Liver (tissue), 3 donors: ENCODE measurements at regions not wholly inside any gene's neighbourhood (a gene's known extent, or its start where the extent isn't known, plus 50 kb on each side); places are given as distances from the start of the nearest gene placed in this dataset.

ENCODE experiments used
- HNF4G ChIP-seq: IDR thresholded peaks from 2 replicates; pipeline ENCODE4 v1.6.1; 2016; ENCODE audit warnings: antibody characterized with exemption
- MAX ChIP-seq: IDR thresholded peaks from 2 replicates; pipeline ENCODE4 v1.6.1; 2016; ENCODE audit warnings: antibody characterized with exemption
- RAD21 ChIP-seq, 2 donors: IDR thresholded peaks; 2 replicates each; pipeline ENCODE4 v1.6.1; 2016; ENCODE audit warnings: antibody characterized with exemption in 2 of 2, mild to moderate bottlenecking in 2 of 2
- TAF1 ChIP-seq: conservative IDR thresholded peaks from 2 replicates; pipeline ENCODE4 v1.6.1; 2016; ENCODE audit warnings: antibody characterized with exemption, mild to moderate bottlenecking
- TF ChIP-seq, protein P1 (sequence below): fragments of 150-350 bp; IDR thresholded peaks from 2 replicates; pipeline ENCODE4 v1.5.1; 2017; ENCODE audit warnings: improper control_type of control experiment, low read depth, low read length; ENCODE audit not compliant: missing input control
- donor health status: healthy.
- donor health status: healthy.

DNA sequence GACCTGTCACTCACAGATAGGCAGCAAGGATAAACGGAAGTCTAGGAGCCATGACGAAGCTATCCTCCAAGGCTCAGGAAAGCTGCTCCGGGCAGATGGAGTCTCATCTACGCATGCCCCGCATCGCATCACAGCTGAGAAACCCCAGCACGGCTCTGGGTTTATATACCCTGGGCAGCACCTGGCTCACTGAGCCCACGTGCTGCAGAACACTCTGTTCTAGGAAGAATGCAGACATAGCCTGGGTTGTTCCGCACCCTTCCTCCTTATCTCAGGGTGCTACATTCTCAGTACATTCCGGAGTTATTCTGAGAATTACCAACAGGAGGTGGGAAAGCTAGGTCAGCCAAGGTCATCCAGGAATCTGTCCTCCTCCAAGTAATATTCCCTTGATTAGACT, 260.4 kb downstream of the CBLN4 start:
- TF ChIP-seq, protein P1, sequence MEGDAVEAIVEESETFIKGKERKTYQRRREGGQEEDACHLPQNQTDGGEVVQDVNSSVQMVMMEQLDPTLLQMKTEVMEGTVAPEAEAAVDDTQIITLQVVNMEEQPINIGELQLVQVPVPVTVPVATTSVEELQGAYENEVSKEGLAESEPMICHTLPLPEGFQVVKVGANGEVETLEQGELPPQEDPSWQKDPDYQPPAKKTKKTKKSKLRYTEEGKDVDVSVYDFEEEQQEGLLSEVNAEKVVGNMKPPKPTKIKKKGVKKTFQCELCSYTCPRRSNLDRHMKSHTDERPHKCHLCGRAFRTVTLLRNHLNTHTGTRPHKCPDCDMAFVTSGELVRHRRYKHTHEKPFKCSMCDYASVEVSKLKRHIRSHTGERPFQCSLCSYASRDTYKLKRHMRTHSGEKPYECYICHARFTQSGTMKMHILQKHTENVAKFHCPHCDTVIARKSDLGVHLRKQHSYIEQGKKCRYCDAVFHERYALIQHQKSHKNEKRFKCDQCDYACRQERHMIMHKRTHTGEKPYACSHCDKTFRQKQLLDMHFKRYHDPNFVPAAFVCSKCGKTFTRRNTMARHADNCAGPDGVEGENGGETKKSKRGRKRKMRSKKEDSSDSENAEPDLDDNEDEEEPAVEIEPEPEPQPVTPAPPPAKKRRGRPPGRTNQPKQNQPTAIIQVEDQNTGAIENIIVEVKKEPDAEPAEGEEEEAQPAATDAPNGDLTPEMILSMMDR, result no peak
- no peak for TF ChIP-seq RAD21 (IDR thresholded peaks at IDR 0.05)
- TF ChIP-seq TAF1, result no peak
- TF ChIP-seq HNF4G, result no peak
- TF ChIP-seq MAX, result no peak
